Endothelial cell (in vitro differentiated cells): ENCODE measurements at regions not wholly inside any gene's neighbourhood (a gene's known extent, or its start where the extent isn't known, plus 50 kb on each side); places are given as distances from the start of the nearest gene placed in this dataset.
A peak's percentile ranks its signal among the peaks of the same experiment; 100 is the strongest.
"Not testable (repeated sequence)": the region's sequence is repeated elsewhere in the genome, so short reads cannot be mapped to it uniquely, and the experiment has no call there.

Experiments used
- DNase-seq: peaks from one replicate; pipeline ENCODE4 v3.0.0; 2021; ENCODE audit warnings: low spot score
- H3K27ac Mint-ChIP-seq: one replicate; pipeline ENCODE4 v1.8.0; 2021; ENCODE audit warnings: mixed read lengths, inconsistent platforms; ENCODE audit not compliant: unreplicated experiment
- H3K27me3 Mint-ChIP-seq: one replicate; pipeline ENCODE4 v1.8.0; 2021; ENCODE audit warnings: mild to moderate bottlenecking, moderate library complexity, mixed read lengths, inconsistent platforms; ENCODE audit not compliant: unreplicated experiment
- H3K36me3 Mint-ChIP-seq: one replicate; pipeline ENCODE4 v1.8.0; 2021; ENCODE audit warnings: mild to moderate bottlenecking, low read depth, mixed read lengths, inconsistent platforms; ENCODE audit not compliant: unreplicated experiment
- H3K4me1 Mint-ChIP-seq: one replicate; pipeline ENCODE4 v1.8.0; 2021; ENCODE audit warnings: mild to moderate bottlenecking, mixed read lengths, inconsistent platforms; ENCODE audit not compliant: unreplicated experiment
- H3K4me3 Mint-ChIP-seq: one replicate; pipeline ENCODE4 v1.8.0; 2021; ENCODE audit warnings: mild to moderate bottlenecking, mixed read lengths, inconsistent platforms; ENCODE audit not compliant: unreplicated experiment
- H3K9me3 Mint-ChIP-seq: one replicate; pipeline ENCODE4 v1.8.0; 2021; ENCODE audit warnings: mixed read lengths, inconsistent platforms; ENCODE audit not compliant: unreplicated experiment
- CTCF ChIP-seq: fragments of 200-600 bp; sonication (generic); IDR thresholded peaks from one replicate; pipeline ENCODE4 v1.5.0; 2021; ENCODE audit warnings: antibody characterized with exemption; ENCODE audit not compliant: unreplicated experiment

- no peak for TF ChIP-seq CTCF
- no peak for DNase-seq
- no peak overlapping the region for H3K4me3 Mint-ChIP-seq
- H3K4me1 Mint-ChIP-seq: no peaks in the 10 kb centered on the region
- H3K9me3 Mint-ChIP-seq: no peaks in the 10 kb centered on the region
- no peaks in the 10 kb centered on the region for H3K27me3 Mint-ChIP-seq
- no peak overlapping the region for H3K27ac Mint-ChIP-seq
- H3K36me3 Mint-ChIP-seq: no peaks in the 10 kb centered on the region
Observed at GRCh38 chr7:152914014-152914844, 154.7 kb downstream of the ACTR3B start.

- not testable (repeated sequence) for H3K4me3 Mint-ChIP-seq, H3K4me1 Mint-ChIP-seq, H3K9me3 Mint-ChIP-seq, H3K36me3 Mint-ChIP-seq, H3K27me3 Mint-ChIP-seq, H3K27ac Mint-ChIP-seq, DNase-seq
Observed at GRCh38 chr7:152914845-152915102, 155.2 kb downstream of the ACTR3B start.

- H3K9me3 Mint-ChIP-seq: no peaks in the 10 kb centered on the region
- DNase-seq: no peak
- peaks cover 3% of the 10 kb centered on the region for H3K27me3 Mint-ChIP-seq
- no peak overlapping the region for H3K4me3 Mint-ChIP-seq
- no peaks in the 10 kb centered on the region for H3K36me3 Mint-ChIP-seq
- TF ChIP-seq CTCF: no peak
- no peaks in the 10 kb centered on the region for H3K4me1 Mint-ChIP-seq
- H3K27ac Mint-ChIP-seq: no peak overlapping the region
Observed at GRCh38 chr7:152922318-152923081, 162.9 kb downstream of the ACTR3B start.

- Mint-ChIP-seq H3K27ac (no peak overlapping the region), H3K27me3 (peaks cover 3% of the 10 kb centered on the region), H3K4me1 (no peaks in the 10 kb centered on the region), H3K9me3 (no peaks in the 10 kb centered on the region), H3K36me3 (no peaks in the 10 kb centered on the region), H3K4me3 (no peak overlapping the region)
- no peak for DNase-seq
- TF ChIP-seq CTCF: no peak
Observed at GRCh38 chr7:152923711-152924110, 164.2 kb downstream of the ACTR3B start.

- Mint-ChIP-seq H3K27ac (no peak overlapping the region), H3K4me3 (peak overlapping the region; percentile 47), H3K9me3 (no peaks in the 10 kb centered on the region), H3K4me1 (no peaks in the 10 kb centered on the region), H3K36me3 (no peaks in the 10 kb centered on the region), H3K27me3 (peaks cover 3% of the 10 kb centered on the region)
- TF ChIP-seq CTCF: no peak
- DNase-seq: no peak
Observed at GRCh38 chr7:152924238-152924637, 164.7 kb downstream of the ACTR3B start.
